NT2/D1 (cell line): ENCODE measurements at regions not wholly inside any gene's neighbourhood (a gene's known extent, or its start where the extent isn't known, plus 50 kb on each side); places are given as distances from the start of the nearest gene placed in this dataset.

Source experiments
- SUZ12 ChIP-seq: IDR thresholded peaks from 2 replicates; pipeline ENCODE4 v1.6.1; 2011; ENCODE audit not compliant: insufficient read length, insufficient read depth; ENCODE audit errors: extremely low read depth
- YY1 ChIP-seq: IDR thresholded peaks from 2 replicates; pipeline ENCODE4 v1.6.1; 2011; ENCODE audit not compliant: insufficient read length, insufficient read depth
- ZNF274 ChIP-seq: IDR thresholded peaks from 2 replicates; pipeline ENCODE4 v1.6.1; 2011; ENCODE audit warnings: mild to moderate bottlenecking, low read depth, low read length

DNA sequence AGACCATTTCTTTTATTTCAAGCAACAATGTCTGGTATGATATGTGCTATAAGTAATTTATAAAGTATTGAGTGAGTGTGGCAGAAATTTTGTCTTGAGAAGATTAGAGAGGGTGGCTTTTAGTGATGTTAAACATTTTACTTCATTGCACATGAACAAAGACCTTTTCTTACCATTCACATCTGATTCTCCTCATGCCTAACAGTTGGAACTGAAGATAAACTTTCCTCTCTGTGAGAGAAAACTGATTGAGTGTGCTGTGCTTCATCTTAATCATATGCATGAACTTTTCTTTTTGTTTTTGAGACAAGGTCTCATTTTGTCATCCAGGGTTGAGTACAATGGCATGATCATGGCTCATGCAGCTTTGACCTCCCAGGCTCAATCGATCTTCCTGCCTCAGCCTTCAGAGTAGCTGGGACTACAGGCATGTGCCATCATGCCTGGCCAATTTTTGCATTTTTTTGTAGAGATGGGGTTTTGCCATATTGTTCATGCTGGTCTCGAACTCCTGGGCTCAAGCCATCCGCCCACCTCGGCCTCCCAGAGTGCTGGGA lies 377.7 kb upstream of the GOLIM4 start:
- TF ChIP-seq ZNF274 (no peak), YY1 (no peak), SUZ12 (no peak)
